HL-60/S4 (cell line): ENCODE measurements at regions not wholly inside any gene's neighbourhood (a gene's known extent, or its start where the extent isn't known, plus 50 kb on each side); places are given as distances from the start of the nearest gene placed in this dataset.
"Not testable (repeated sequence)": the region's sequence is repeated elsewhere in the genome, so short reads cannot be mapped to it uniquely, and the experiment has no call there.

ENCODE experiments used
- in situ Hi-C: fragments of 300-500 bp; cut with MboI; formaldehyde crosslinking; loops from 2 replicates; pipeline ENCODE4 v1.14.3; 2022; ENCODE audit warnings: low sequenced_read_pairs

GRCh38 chr4:38406243-38406642, 257.8 kb upstream of the KLF3 start:
- in situ Hi-C loops, result no loop called here

DNA sequence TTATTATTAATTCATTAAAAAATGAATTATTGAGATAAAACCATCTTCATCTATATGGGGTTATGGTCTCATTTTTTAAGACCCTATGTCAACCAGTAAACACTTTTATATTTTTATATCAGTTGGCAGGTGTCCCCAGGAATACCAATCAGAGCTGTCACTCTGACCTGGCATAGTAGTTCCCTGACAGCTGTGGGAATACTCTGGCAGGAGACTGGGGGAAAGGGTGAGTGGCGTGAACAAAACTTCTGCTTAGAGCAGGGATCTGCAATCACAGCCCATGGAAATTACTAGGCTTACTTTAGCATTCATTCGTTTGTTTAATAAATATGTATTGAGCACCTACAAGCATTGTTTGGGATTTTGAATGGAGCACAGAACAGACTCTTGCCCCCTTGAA, 254.1 kb upstream of the KLF3 start:
- in situ Hi-C loops, result no loop called here

- in situ Hi-C loops, result no loop called here
These were observed 252.9 kb upstream of the KLF3 start for GRCh38 chr4:38411092-38411491.

- in situ Hi-C loops, result no loop called here
These were observed 251.9 kb upstream of the KLF3 start for GRCh38 chr4:38411981-38412536.

DNA sequence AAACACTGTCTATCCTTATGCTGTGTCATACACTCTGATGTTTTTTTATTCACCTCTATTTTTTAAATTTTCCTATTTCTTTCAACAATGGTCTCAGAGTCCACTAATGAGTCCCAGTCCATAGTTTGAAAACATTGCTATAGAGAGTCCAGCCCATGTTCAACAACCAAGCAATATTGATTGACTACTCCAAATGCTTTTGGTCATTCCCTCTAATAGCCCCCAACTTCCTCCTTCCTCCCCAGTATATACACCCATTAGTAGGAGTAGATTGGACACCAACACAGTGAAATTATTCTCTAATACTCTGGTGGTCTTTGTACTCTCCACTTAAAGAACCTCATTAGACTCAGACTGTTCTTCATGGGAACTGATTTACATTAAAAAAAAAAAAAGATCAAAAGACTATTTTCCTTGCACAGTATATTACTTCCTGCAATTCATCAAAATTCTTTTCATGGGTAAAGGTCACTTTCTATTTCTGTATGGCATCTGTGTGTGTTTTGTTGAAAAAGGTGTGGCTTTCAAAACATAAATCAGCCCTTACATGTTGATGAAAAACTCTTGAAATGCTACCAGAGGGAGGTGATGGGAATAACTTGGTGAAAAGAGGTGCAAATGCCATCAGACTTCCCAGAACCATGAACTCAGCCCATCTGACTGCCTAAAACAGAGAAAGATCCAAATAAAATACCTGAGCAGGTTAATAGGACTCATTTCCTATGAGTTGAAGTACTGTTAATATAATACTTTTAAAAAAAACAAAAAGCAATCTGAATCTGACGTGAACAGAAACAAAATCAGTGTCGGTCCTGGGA, 250.3 kb upstream of the KLF3 start:
- in situ Hi-C loops, result no loop called here

DNA sequence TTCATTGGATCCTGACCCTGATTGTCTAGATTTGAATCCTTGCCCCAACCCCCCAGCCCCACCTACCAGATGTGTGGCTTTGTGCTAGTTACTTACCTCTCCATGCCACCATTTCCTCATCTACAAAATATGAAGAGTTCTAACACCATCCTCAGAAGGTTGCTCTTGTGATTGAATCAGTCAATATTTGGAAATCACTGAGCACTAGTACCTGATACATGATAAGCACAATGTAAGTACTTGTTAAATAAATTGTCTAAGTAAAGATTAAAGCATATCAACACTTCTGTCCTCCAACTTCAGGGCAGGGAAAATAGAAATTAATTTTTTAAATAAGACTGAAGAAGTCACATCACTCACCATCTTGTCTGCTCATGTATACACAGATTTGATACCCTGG, 249.6 kb upstream of the KLF3 start:
- in situ Hi-C loops, result no loop called here

- in situ Hi-C loops, result no loop called here
These were observed 248.3 kb upstream of the KLF3 start for GRCh38 chr4:38415682-38416081.

DNA sequence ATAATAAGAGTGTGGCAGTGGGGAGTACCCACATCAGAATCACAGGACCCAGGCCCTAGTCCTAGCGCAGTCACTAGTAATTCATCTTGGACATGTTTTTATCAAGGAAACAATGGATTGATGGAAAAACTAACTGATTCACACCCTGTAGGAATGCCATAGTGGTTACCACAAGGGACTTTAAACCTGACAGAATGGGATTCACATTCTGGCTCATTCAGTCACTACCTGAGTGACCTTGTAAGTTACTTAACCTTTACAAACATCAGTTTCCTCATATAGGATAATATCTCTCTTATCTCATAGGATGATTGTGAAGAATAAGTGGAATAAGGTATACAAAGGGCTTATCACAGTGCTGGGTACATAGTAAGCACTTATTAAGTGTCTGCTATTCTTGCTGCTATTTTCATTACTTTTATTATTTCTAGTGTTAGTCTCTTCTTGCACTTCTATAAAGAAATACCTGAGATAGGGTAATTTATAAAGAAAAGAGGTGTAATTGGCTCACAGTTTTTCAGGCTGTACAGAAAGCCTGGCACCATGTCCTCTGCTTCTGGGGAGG, 247.5 kb upstream of the KLF3 start:
- in situ Hi-C loops, result no loop called here

DNA sequence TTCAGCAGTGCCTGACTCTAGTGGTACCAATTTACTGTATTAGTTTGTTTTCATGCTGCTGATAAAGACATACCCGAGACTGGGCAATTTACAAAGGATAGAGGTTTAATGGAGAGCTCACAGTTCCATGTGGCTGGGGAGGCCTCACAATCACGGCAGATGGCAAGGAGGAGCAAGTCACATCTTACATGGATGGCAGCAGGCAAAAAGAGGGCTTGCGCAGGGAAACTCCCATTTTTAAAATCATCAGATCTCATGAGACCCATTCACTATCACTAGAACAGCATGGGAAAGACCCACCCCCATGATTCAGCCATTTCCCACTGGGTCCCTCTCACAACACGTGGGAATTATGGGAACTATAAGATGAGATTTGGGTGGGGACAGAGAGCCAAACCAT, 243.7 kb upstream of the KLF3 start:
- in situ Hi-C loops, result not testable (repeated sequence)

DNA sequence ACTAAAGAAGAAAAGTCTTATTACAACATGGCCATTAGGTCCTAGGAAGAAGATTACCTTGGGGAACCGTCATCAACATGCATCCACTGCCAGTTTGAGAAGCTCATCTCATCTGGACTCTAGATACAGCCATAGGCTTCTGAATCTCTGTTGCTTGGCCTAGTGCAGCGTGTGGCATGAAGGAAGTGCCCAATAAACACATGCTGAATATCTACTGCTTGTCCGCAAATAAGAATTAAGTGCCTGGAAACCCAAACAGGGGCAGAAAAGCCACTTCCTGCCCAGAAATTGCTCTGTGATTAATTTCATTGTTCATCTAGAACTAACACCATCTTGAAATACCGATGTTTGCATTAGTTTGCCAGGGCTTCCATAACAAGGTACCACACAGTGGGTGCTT, 241.1 kb upstream of the KLF3 start:
- in situ Hi-C loops, result no loop called here

DNA sequence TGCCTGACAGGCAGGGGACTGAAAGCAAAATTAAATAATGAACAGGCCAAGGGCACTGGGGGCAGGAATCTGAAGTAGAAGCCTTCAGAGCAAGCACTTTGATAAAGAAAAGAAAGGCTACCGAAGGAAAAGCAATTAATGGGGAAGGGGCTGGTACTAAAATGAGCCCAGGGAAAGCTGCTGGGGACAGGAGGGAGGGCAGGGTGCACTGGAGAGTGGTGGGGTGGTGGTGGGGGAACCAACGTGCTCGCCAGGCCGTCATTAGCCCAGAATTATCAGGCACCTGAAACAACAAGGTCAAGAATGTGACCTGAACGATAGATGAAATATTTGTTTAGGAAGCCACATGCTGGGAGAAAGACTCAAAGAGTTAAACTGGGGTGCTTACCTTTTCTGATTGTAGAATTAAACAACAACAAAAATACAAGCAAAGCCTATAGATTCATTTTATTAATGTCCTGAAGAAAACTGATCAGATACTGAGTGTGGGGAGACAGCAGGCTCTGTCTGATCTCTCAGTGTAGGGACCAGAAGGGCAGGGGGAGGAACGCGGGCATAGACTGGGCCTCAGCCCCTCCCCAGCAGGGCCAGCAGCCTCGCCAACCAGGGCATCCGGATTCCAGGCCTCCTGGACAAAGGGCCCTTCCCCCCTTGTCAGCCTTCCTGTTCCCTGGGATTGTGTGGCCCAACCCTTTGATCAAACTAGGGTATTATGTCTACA, 239.7 kb upstream of the KLF3 start:
- in situ Hi-C loops, result no loop called here

- in situ Hi-C loops, result no loop called here
These were observed 237.5 kb upstream of the KLF3 start for GRCh38 chr4:38426532-38426931.

DNA sequence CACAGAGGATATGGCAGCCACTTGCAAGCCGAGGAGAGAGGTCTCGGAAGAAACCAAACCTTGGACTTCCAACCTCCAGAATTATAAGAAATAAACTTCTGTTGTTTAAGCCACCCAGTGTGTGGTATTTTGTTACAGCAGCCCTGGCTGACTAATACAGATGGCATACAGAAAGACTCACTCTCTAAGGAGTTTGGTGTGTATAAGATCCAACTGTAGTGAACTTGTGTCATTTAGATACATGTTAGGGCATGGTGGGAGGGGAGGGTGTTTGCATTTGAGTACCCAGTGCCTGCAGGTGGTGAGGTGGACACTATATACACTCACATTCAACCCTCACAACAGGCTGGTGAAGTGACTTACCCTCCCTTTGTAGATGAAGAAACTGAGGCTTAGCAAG, 233.2 kb upstream of the KLF3 start:
- in situ Hi-C loops, result no loop called here

GRCh38 chr4:38442073-38442788, 221.8 kb upstream of the KLF3 start:
- in situ Hi-C loops, result no loop called here

DNA sequence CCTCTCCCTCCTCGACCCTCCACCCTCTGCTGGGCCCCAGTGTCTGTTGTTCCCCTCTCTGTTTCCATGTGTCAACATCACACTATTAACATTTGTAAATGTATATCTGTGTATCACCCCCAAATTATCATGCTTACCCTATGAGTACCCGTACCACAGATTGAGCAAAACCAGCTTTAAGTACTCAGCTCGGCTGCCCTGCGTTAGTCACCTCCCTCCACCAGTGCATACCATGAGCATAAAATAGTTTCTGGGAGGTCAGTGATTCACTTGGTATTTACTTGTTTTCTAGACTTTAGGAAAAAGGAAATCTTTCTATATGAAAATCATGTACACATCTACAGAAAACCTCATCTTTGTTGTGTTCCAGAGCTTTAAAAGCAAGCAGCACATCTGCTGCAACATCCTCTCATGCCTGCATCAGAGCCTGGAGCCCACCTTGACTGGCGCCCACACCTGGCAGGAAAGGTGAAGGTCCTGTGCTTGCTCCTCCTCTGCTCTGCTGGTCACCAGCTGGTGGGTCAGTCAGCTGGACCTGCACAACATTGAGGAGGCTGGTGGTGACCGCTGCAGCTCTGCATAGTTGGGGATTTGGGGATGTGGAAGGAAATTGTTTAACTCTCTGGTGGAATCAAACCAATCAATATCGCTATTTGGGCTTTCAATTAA, 214.4 kb upstream of the KLF3 start:
- in situ Hi-C loops, result no loop called here

DNA sequence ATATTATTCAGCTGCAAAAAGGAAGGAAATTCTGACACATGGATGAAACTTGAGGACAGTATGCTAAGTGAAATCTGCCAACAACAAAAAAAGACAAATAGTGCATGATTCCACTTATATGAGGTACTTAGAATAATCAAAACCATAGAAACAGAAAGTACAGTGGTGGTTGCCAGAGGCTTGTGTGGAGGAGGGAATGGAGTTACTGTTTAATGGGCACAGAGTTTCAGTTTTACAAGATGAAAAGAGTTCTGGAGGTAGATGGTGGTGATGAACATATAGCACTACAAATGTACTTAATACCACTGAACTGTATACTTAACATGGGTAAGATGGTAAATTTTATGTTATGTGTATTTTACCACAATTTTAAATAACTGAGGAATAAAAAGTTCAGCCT, 212.0 kb upstream of the KLF3 start:
- in situ Hi-C loops, result no loop called here

- in situ Hi-C loops, result no loop called here
These were observed 211.5 kb upstream of the KLF3 start for GRCh38 chr4:38452542-38452941.

DNA sequence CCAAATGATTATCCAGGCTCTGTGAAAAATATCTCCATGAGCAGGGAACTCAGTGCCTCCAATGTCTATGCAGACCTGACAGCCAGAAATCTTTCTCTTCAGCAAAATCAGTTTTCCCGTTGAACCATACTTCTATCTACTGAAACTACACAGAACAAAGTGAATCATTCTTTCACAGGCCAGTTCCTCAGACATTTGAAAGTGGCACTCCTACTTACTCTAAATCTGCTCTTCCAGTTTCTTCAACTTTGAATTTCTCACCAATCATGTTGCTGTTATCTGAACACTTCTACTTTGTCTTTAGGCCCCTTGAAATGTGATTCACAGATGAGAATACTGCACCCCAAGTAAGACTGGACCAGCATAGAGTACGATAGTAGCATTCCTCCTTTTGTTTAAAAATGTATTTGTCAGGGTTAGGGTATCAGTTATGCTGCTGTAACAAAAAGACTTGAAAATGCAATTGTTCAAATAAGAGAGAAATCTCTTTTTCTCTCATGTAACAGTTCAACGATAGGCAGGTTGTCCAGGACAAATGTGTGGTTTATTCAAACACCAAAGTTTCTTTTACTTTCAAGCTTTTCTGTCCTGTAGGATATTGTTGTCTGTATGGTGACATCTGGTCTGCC, 210.6 kb upstream of the KLF3 start:
- in situ Hi-C loops, result no loop called here

GRCh38 chr4:38454284-38454683, 209.7 kb upstream of the KLF3 start:
- in situ Hi-C loops, result no loop called here
